D341Med (cell line): ENCODE measurements at regions not wholly inside any gene's neighbourhood (a gene's known extent, or its start where the extent isn't known, plus 50 kb on each side); places are given as distances from the start of the nearest gene placed in this dataset.

Source experiments
- DNase-seq: peaks from one replicate; pipeline ENCODE4 v3.0.0; 2012; ENCODE audit warnings: low spot score

DNA sequence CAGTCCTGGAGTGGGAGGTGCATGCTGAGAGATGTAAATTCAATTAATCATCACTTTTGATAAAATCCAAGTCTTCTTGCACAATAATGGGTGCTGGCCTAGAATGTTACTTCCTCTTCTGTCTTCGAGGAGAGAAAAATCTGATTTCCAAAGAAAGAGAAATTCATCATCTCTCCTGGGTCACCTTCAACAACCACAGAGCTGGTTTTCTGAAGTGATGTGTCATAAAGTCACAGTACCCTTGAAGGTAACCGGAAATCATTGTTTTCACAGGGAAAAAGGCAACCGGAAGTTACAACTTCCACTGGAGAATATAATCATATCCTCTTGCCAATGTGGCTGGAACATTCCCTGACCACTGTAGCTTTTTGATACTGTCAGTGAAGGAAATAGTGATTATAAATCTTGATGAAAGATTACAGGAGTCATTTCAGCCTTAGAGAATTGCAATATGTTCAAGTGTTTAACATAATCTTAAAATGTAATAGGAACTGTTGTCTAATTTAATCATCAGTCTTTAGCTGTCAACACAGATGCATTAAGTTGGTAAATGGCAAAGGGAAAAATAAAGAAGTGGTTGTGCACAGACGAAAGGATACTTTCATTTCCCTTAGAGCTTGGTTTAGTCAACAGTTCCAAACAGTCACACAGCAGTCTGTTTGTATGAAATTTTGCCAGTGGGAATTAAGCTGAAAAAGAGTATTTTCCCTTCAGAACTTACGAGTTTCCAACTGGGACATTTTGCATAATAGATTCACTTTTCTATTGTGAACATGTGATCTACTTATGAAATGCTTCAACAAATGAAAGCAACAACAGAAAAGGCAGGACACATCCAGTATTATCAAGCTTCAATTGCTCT, 106.5 kb upstream of the SLC4A7 start:
- DNase-seq: no peak

DNA sequence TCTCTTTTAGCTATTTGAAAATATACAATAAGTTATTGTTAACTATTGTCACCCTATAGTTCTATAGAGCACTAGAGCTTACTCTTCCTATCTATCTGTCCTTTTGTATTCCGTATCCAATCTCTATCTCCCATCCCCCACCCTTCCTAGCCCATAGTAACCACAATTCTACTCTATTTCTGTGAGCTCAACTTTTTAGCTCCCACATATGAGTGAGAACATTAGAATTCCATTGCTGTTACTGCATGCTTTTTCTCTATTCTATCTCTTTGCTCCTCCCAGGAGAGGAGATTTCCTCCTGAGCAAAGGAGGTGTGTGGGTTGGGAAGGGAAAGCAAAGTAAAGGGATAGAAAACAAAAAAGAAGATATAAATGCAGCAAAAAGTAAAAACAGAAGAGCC, 105.6 kb upstream of the SLC4A7 start:
- DNase-seq: no peak

DNA sequence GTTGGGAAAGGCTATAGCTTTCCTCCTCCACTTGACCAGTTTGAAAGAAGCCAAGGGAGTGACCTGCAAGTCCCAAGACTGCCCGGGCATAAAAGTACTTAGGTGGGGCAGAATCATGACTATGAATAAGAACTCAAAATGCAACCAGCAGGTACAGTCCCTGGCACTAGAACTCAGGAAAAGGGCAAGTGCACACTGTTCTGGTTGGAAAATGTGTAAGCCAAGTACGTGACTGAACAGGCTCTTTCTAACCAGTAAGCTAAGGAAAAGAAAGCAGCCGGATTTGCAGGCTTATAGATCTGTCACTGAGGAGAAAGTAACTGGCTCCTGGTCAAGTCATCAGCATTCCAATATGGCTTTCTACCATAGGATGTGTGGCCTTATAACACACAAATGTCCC, 101.2 kb upstream of the SLC4A7 start:
- DNase-seq: no peak

DNA sequence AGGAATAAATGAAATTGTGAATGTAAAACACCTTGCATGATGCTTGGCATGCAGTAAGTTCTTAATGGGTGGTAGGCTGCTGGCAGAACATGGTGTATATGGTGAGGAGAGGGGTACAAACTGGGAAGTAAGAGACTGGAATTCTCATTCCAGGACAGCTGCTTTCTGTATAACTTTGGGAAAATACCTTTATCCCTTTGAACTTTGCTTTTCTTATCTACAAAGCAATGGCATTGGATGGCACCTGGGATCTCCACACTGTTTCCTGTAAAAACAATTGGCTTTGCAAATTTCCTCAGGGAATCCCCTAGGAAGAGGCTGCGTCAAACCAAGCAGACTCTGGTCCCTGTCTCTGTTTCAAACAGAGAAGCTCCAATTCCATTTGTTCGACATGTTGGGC, 100.7 kb upstream of the SLC4A7 start:
- no peak for DNase-seq

DNA sequence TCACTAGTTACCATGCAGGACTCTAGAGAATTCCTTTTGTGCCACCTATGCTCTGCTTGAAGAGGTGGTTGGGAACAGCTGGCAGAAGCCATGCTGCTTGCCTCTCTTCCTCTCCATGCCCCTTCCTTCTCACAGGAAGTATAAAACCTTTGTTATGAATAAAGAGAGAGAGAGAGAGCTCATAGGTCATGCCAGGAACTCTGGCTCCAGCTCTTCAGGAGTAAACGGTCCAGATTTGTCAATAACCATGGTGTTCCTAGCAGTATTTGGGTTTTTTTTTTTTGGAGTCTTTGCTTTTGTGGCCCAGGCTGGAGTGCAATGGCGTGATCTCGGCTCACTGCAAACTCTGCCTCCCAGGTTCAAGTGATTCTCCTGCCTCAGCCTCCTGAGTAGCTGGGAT, 97.7 kb upstream of the SLC4A7 start:
- no peak for DNase-seq

DNA sequence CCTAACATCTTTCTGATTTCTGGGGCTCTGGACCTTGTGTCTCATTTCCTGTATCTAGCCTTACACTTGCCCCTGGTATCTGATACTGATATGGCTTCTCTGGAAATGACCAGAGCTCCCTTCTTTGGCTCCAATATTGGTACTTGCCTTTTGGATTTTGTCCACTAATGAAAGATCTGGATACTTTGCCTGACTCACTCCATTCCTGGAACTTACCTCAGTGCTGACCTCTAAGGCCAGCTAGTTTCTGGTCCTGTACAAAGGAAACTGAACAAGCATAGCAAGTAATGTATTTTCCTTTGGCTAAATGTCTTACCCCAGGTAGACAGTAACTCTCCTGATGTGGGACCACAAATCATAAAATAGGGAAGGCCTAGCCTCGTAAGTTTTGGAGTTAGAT, 93.8 kb upstream of the SLC4A7 start:
- no peak for DNase-seq

DNA sequence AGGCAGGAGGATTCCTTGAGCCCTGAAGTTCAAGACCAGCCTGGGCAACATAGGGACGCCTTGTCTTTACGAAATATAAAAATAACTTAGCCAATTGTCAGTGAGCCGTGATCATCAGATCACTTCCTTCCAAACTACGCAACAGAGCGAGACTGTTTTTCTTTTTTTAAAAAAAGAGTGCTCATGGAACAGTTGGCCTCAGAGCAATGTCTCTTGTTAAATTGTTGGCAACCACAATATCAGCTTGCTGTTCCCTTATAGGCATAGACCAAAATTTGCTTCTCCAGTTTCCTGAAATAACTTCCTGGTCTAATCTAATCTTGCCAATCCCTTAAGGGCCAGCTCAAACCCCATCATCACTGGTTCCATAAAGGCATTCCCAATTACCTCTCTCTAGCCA, 93.3 kb upstream of the SLC4A7 start:
- no peak for DNase-seq

DNA sequence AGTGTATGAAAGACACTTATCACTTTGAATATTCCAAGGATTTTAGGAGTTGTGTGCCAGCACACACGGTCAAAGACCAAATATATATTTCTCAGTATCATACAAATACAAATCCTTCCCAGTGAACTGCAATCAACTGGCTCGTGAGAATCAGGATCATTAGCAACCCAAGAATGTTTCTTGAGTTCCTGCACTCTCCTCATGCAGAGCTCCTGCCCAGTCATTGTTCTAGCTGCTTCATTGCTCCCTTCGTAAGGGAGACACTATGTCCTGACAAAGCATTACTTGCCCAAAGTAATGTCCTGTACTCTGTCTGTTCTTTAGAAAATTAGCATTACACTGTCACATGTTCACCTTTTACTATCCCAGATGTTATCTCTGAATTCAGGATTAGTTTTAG, 92.0 kb upstream of the SLC4A7 start:
- DNase-seq: no peak

DNA sequence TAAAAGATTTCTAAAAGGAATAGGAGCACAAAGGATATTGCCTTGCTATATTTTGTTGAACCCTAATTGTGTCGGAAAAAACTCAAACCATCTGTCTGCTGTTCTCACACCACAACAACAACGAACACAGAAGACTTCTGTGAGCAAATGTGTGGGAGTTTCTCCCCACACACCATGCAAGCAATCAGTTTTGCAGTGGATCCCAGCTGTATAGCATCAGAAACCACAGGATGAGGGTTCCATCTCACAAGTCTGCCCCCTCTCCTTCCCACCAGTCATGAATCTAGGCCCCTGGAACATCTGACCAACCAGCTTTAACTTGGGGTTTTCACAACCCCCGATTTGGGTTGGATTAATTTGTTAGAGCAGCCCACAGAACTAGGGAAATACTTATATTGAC, 91.3 kb upstream of the SLC4A7 start:
- no peak for DNase-seq

DNA sequence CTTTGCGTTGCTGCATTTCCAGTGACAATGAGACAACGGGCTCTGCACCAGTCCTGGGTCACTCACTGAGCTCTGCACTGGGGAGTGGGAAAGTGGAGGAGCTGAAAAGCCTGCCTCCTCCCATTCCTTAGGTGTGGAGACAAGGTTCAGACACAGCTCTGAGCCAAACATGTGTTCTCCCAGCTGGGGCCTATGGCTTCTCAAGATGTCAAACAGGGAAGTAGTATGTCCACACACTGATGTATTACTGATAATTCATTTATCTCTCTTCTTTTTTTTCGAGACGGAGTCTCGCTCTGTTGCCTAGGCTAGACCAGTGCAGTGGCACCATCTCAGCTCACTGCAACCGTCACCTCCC, 90.2 kb upstream of the SLC4A7 start:
- no peak for DNase-seq

DNA sequence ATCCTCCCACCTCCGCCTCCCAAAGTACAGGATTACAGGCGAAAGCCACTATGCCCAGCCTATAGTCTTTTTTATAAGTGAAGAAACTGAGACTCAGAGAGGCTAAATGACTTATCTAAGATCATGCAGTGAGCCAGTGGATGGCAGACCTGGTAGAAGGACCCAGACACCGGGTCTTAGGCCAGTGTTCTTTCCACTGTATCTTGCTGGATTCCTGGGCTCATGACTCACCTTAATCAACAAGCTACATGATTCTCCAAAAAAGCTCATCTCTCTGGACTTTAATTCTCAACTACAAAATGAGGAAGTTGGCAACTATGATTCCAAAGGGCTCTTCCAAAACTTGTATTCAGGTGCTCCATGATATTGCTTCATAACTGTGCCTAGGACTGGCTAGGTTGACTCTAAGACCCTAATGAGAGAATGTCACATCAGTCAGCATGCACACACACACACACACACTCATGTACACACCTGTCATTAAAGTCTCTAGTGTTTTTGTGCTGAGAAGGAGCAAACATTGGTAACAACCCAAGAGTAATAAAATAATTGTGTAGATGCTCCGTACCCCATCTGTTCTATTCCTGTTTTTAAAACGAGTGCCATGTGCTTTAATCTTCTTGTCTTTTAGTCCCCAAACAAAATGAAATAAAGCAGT, 89.7 kb upstream of the SLC4A7 start:
- no peak for DNase-seq

DNA sequence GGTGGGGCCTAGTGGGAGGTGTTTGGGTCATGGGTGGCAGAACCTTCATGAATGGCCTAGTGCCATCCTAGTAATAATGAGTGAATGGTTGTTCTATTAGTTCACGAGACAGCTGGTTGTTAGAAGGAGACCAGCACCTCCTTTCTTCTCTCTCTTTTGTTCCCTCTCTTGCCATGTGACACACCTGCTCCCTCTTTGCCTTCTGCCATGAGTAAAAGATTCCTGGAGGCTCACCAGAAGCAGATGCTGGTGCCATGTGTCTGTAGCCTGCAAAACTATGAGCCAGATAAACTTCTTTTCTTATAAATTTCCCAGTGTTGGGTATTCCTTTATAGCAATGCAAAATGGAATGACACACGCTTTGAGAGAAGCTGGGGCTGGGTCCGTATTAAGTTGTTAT, 89.0 kb upstream of the SLC4A7 start:
- DNase-seq: no peak

DNA sequence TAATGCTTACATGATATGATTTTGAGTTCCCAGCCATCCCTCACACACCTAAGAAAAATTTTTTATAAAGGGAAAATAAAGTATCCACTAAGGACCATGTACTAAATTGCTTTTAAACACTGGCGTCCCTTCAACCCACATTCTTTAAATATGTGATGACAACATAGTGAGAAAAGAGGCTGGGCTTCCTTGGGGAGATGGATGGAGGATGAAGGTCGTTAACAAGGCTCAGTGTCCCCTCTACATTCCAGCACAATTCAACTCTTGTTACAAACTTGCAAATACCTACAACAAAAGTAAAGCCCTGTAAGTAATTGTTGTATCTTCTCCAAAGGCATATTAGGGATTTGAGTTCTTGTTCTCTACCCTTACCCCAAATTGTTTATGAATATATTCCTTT, 87.2 kb upstream of the SLC4A7 start:
- DNase-seq: no peak

DNA sequence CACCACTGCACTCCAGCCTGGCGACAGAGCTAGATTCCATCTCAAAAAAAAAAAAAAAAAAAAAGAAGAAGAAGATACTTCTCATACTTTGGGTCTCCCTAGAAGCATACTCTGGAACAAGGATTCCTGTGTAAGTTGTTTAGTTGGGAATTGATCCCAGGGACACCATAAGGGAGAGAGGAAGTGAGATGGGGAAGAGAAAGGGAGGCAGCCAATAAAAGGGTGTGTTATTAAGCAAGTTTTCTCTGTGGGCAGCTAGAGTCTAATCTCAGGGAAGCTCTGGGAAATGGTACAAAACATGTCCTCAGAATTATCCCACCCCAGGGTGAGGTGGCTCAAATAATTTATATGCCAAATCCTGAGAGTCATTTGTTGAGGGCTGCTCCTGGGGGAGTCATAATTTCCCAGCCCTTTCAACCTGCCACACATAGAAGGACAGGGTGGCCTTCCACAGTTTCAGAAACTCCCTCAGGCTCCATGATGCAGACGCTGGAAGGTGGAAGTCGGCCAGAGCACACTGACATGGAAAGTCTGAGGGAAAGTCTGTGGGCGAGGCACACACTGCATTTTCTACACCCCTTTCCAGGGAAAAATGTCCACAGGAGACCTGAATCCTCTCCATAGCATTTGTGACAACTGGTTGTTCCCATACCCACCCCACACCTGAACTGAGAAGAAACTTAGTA, 86.4 kb upstream of the SLC4A7 start:
- no peak for DNase-seq

DNA sequence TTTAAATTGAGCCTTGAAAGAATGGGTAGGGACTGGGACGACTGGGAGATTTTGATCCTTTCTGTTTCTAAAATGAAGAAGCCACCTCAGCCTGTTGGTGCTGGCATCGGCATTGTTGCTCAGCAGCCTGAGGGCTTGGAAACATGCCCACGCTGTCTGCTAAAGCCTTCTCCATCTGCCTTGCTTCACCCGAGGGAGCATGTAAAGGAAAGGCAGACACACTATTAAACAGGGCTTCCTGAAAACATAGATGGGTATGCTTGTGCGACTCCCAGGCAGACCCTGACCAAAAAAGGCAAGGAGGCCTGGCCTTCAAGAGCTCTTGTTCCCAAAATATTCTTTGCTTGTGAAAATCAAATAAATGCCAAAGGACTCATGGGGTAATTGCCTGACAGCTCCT, 84.2 kb upstream of the SLC4A7 start:
- DNase-seq: peak; percentile 72

DNA sequence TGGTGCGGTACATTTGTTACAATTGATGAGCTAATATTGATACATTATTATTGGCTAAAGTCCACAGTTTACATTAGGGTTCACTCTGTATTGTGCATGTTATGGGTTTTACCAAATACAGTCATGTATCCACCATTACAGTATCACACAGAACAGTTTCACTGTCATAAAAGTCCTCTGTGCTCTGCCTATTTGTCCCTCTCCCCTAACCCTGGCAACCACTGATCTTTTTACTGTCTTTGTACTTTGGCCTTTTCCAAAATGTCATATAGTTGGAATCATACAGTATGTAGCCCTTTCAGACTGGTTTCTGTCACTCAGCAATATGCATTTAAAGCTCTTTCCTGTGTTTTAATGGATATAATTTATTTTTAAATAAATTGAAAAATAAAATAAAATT, 83.1 kb upstream of the SLC4A7 start:
- DNase-seq: no peak

DNA sequence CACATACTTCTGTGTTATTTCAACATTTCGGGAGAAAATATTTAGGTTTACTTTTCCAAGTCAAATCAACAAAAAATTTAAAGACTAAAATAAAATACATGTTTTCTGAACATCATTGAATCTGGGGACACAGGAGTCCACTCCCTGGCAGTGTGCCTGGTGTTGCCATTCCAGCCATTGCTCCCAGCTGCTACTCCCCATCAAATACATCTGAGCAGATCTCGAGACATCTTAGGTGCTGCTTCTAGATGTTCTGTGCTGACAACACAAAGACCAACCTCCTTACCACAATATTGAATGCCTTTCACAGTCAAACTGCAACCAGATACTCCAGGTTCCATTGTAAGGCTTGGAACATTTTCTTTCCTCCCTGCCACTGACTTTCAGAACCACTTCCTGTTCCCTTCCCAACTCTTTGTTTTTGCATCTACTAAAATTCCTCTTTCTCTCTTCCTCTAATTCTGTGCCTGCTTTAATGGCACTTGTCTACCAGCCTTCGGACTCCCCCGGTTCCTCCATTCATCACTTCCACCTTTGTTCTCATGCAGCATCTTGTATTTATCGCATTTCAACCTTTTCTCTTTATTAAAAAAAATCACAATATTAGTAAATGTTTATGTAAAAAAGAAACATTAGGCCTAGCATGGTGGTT, 81.1 kb upstream of the SLC4A7 start:
- no peak for DNase-seq

DNA sequence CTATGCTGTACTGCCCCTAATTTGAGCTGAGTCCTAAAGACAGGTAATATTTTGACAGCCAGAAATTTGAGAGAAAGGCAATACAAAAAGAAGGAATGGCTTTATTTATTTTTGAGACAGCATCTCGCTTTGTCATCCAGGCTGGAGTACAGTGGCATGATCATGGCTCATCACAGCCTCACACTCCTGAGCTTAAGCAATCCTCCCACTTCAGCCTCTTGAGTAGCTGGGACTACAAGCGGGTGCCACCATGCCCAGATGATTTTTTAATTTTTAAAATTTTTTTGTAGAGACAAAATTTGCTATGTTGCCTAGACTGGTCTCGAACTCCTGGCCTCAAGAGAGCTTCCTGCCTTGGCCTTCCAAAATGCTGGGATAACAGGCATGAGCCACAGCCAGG, 77.4 kb upstream of the SLC4A7 start:
- DNase-seq: no peak

DNA sequence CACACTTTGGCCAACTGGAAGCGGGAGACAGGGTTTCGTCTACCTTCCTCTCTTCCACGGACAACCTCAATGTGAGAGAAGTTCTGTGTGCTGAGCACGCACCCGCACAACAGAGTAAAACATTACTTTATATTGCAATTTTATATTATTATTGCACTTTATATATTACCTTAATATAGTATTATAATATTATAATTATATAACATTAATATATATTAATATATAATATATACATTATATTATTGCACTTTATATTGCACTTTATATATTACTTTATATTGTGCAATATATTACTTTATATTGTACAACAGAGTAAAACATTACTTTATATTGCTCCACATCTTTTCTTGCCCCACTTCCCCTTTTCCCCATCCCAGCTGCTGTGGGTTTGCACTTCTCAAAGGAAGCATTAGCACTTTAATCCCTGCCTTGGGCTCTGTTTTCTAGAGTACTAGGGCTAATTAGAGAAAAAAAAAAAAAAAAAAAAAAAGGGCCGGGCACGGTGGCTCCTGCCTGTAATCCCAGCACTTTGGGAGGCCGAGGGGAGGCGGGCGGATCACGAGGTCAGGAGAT, 76.4 kb upstream of the SLC4A7 start:
- DNase-seq: no peak

DNA sequence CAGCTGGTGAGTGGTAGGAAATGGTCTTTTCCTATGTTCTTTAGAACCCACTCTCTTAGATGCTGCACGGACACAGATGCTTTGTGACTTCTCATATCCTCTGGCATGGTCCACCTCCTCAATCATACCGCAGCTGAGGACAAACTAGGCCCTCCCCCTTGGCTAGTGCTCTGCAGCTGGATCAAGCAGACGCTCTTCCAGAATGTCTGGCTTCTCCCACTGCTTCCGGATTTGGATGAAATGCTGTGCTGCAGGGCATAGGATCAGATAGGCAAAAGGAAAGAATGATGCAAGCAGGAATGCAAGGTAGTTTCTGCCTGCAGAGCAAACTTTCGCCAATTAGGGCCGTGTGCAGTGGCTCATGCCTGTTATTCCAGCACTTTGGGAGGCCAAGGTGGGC, 75.7 kb upstream of the SLC4A7 start:
- DNase-seq: no peak

DNA sequence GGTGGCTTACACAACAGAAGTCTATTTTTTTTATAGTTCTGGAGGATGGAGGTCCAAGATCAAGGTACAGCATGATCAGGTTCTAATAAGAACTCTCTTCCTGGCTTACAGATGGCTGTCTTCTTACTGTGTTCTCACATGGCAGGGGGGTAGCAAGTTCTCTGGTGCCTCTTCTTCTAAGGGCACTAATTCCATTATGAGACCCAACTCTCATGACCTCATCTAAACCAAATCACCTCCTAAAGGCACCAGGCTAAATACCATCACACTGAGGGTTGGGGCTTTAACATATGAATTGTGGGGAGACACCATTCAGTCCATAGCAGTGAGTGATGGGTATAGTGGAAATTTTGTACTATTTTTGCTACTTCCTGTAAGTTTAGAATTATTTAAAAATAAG, 75.2 kb upstream of the SLC4A7 start:
- DNase-seq: no peak

DNA sequence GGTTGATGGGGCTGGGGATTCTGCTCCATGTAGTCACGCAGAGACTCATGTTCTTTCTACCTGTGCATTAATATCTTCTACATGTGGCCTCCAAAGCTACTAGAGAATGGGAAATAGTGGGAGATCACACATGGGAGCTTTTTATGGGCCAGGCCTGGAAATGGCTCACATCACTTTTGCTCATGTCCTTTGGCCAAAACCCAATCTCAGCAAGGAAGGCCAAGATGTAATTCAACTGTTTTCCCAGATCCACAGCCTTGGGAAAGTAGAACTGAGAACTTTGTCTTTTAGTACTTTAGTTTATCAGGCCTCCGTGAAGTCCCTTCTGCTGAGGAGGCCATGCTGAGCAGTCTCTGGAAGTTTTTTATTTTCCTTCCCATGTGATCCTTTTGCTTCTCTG, 73.2 kb upstream of the SLC4A7 start:
- DNase-seq: no peak

DNA sequence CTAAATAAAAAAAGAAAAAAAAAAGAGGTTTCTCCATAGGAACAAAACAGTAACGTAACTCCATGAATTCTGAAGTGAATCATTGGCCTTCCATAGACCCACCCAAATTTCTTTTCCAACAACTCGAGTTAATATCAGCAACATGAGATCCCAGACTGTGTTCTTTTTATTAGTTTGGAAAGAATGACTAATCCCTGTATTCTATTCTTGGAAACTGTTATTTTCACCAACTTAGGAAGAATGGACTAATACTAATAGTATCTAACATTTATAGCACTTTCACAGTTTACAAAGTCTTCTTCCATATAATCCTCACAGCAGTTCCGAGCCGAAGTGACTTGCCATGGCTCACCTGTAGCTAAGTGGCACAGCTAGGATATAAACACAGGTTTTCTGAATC, 72.7 kb upstream of the SLC4A7 start:
- no peak for DNase-seq
